ENCODE measurements at regions not wholly inside any gene's neighbourhood (a gene's known extent, or its start where the extent isn't known, plus 50 kb on each side); places are given as distances from the start of the nearest gene placed in this dataset.
"Not testable (repeated sequence)": the region's sequence is repeated elsewhere in the genome, so short reads cannot be mapped to it uniquely, and the experiment has no call there.

GRCh38 chr6:10101551-10102252 lies 313.2 kb downstream of the TFAP2A start:
- DNase-seq = no peak

GRCh38 chr6:10099529-10100140 lies 315.2 kb downstream of the TFAP2A start:
- DNase-seq = no peak

- DNase-seq = peak; percentile 85
Measured at GRCh38 chr6:10098756-10099528, 315.9 kb downstream of the TFAP2A start.

GRCh38 chr6:10093282-10093681 lies 321.6 kb downstream of the TFAP2A start:
- no peak for DNase-seq

- no peak for DNase-seq
Measured at GRCh38 chr6:10084111-10084986, 330.5 kb downstream of the TFAP2A start.

- DNase-seq = no peak
Measured at GRCh38 chr6:10082385-10082784, 332.5 kb downstream of the TFAP2A start.

- DNase-seq = no peak
Measured at GRCh38 chr6:10081957-10082356, 332.9 kb downstream of the TFAP2A start.

GRCh38 chr6:10081075-10081474 lies 333.8 kb downstream of the TFAP2A start:
- no peak for DNase-seq

GRCh38 chr6:10080561-10080960 lies 334.3 kb downstream of the TFAP2A start:
- no peak for DNase-seq

- DNase-seq = no peak
Measured at GRCh38 chr6:10078581-10078980, 336.3 kb downstream of the TFAP2A start.

- DNase-seq = not testable (repeated sequence)
Measured at GRCh38 chr6:10074726-10075125, 340.1 kb downstream of the TFAP2A start.

GRCh38 chr6:10073341-10073740 lies 341.5 kb downstream of the TFAP2A start:
- DNase-seq = no peak

GRCh38 chr6:10071631-10072220 lies 343.1 kb downstream of the TFAP2A start:
- DNase-seq = no peak

GRCh38 chr6:10060004-10060403 lies 354.9 kb downstream of the TFAP2A start:
- DNase-seq = no peak

GRCh38 chr6:10054672-10055071 lies 360.2 kb downstream of the TFAP2A start:
- no peak for DNase-seq

- DNase-seq = no peak
Measured at GRCh38 chr6:10051283-10051682, 363.6 kb downstream of the TFAP2A start.

GRCh38 chr6:10048370-10049297 lies 366.2 kb downstream of the TFAP2A start:
- no peak for DNase-seq

GRCh38 chr6:10042280-10042679 lies 372.6 kb downstream of the TFAP2A start:
- DNase-seq = no peak

GRCh38 chr6:10033223-10033829 lies 381.5 kb downstream of the TFAP2A start:
- DNase-seq = peak; percentile 87

GRCh38 chr6:10031617-10032016 lies 383.3 kb downstream of the TFAP2A start:
- no peak for DNase-seq

Measured in islet precursor cell (in vitro differentiated cells).